ENCODE measurements at regions not wholly inside any gene's neighbourhood (a gene's known extent, or its start where the extent isn't known, plus 50 kb on each side); places are given as distances from the start of the nearest gene placed in this dataset.
"Not testable (repeated sequence)": the region's sequence is repeated elsewhere in the genome, so short reads cannot be mapped to it uniquely, and the experiment has no call there.

DNA sequence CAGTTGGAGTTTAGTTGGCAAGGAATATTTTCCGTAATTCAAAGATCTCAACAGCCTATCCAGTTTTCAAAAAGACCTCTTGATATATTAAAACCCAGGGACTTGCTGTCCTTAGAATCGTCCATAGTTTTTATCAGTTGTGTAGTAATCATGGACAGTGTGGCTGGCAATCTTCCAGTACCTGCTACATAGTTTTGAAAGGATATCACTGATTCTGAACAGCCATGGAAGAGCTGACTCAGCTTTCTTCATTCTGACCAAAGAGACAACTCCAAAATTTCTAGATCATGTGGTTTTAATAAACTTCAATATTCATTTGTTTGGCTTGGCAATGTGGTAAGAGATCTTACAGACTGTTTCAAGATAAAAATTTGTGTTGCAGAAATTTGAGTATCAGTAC, 616.7 kb downstream of the TDRD15 start:
- DNase-seq: no peak

DNA sequence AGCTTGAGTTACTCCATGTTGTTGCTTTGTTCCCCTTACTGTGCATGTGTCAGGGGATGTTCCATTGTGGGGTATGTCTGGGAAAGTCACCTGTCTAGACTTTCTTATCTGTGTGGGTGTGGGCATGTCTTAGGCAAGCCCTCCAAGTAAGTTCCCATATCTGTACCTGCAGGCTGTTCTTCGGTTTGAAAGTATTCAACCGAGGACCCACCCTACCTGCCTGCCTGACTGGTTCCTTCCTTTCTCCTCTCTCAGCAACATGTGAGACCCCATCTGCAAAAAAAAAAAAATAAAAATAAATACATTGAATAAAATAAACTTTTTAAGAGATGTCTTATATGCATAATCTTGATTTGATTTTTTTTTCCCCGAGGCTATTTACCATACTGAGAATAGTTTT, 622.7 kb downstream of the TDRD15 start:
- no peak for DNase-seq

DNA sequence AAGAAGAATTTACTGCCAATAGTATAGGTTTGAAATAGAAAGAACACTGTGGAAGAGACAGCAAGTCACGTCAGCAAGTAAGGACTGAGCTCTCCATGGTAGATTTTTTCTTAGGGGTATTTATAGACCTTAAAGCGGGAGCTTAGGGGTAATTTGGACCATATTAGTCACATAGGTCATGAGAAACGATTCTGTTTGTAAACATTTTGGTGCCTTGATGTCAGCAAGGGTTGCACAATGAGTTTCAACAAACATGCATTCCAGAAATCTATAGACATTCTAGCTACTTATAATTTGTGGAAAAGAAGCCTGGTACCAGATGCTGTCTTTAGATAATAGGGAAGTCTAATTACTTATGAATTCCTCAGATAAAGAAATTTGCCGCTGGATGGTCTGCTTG, 624.7 kb downstream of the TDRD15 start:
- DNase-seq: no peak

DNA sequence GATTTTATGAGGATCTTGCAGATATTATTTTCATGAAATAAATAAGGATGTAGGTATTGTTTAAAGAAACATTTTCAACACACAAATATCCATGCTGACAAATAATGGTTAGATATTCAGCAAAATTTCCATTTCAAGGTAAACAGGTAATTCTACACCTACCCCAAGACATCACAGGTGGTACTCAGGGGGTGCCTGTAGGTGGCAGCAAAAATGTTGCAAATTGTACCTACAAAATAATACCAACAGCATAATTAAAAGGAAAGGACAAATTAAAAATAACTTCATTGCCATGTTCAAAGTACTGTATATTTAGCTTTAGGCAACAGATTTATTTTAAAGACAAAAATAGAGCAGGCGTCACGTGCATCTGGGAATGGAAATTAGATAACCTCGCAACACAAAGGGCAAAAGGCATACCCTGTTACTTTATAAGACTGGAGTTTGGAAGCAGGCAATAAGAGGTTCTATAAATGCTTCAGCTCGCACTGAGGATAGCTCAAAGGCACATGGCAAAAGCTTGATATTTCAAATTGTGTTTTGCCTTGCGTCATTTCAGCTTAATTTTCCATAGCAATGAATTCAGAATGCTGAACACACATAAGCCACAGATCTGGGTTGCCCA, 630.5 kb downstream of the TDRD15 start:
- no peak for DNase-seq

DNA sequence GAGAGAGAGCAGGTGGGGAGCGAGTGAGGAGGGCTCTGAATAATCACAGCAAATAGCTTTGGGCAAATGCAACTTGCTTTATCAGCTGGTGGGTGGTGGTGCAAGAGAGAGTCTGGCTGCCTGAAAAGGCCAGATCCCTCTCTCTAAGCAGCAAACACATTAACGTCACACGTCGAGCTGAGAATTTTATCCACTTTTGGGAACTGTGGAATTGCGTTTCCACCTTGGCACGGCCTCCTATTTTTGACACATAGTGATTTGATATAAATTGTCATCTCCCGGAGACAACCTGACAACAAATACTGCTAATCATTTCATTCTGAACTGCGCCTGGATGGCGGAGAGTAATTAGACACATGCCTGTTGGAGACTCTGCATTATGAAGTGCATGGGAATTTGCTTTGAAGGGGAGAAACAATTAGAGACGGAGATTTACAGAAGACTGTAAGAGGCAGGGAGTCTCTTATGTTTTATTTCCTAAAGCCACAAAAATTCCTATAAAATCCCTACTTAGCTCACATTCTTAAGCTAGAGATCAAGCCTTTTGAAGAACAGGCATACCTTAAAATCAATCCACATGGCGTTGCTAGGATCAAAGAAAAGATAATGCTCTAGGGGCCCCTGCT, 634.1 kb downstream of the TDRD15 start:
- DNase-seq: no peak

DNA sequence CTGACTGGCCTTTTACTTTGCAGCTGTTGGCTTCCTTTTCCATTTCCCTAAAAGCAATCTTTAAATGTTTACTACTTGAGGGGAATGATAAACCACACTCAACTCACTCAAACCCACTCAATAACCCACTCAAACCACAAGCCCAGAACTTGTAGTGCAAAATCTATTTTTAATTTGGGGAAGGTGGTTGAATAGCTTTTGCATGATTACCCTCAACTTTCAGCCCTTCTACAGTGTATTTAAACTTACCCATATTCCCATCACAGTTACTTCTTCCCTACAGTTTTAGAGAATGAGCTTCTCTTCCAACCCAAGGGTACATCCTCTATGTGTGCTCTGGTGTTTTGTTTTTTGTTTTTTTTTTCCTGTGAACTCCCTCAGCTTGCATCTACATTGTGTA, 636.1 kb downstream of the TDRD15 start:
- DNase-seq: no peak

DNA sequence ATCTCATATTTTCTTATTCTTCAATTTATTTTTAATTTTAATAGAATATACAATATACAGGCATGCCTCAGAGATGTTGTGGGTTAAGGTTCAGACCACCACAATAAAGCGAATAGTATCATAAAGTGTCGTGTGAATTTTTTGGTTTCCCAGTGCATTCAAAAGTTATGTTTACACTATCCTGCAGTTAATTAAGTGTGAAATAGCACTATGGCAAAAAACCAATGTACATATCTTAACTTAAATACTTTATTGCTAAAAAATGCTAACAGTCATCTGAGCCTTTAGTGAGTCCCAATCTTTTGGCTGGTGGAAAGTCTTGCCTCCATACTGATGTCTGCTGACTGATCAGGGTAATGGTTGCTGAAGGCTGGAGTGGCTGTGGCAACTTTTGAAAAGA, 637.6 kb downstream of the TDRD15 start:
- DNase-seq: no peak

DNA sequence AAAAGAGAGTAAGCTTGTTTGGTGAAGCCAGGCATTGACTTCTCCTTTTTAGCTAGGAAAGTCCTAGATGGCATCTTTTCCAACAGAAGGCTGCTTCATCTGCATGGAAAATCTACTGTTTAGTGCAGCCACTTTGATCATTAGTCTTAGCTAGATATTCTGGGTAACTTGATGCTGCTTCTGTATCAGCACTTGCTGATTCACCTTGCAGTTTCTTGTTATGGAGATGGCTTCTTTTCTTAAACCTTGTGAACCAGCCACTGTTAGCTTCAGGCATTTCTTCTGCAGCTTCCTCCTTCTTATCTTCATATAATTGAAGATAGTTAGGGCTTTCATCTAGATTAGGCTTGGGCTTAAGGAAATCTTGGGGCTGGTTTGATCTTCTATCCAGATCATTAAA, 639.7 kb downstream of the TDRD15 start:
- DNase-seq: no peak

DNA sequence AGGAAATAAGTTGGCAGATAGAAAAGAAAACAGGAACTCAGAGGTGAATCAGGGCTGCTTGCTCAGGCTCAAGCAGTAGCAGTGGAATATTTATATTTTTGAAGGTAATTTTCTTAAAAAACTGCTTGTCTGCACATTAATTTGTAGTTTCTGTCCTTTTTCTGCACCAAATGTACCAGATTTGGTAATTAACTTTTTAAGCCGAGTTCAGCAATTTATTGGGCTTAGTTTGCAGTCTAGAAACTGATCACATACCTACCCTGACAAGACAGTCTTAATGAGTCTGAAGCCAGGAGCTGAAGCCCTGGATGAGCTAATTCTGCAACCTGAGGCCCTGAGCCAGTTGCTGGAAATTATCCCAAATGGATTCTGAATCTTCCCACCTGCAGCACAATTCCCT, 647.0 kb downstream of the TDRD15 start:
- no peak for DNase-seq

DNA sequence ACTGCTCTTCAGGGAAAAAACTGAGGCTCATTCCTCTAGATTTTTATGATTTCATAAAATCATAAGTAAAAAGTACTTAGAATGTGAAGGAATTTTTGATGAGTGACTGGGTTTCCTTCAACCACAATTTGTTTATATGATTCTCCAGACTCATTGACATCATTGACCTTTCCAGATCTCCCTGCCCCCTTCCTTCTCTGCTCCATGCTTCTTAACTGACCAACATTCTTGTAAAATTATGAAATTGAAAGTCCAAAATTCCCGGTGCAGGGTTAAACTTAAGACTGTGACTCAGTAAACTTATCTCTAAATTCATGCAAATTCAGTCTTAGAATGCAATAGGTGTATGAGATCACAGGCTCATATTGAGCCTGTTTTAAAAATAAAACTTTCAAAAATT, 648.9 kb downstream of the TDRD15 start:
- DNase-seq: no peak

DNA sequence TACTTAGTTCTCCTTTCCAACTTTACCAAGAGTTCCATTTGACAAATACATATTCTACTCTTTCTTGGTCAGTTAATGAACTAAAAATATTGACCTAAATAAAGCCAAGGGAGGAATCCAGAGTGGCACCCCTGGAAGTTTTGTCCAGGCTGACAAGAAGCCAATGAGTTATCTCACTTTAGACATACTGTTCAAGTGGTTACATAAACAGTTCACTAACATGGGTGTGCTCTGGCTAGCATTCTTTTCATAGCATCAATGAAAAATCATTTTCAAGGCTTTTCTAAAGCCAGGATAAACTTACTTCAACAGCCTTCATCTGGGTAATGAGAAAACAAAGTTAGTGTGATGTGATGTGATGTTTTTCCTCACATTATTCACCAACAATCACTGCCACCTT, 649.4 kb downstream of the TDRD15 start:
- no peak for DNase-seq

DNA sequence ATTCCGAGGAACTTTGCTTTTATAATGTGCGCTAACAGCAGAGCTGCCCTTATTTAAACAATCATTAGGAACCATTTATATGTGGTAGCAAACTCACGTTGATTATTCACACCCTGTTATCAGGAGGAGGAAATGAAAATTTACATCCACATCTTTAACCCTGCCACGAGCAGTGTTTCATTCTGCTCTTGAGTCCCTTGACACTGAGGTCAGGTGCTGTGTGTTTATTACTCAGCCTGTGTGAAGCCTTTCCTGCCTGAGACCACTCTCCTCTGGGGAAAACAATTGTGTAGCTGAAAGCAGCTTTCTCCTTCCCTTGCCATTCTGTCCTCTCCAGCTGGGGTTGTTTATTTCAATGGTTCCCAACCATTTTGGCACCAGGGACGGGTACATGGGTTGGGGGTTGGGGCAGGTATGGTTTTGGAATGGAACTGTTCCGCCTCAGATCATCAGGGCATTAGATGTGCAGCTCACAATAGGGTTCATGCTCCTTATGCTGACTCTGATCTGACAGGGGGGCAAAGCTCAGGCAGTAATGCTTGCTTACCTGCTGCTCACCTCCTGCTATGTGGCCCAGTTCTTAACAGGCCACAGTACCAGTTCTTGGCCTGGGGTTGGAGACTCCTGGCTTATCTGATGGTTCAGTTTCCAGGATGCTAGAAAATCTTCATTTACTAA, 651.1 kb downstream of the TDRD15 start:
- no peak for DNase-seq

DNA sequence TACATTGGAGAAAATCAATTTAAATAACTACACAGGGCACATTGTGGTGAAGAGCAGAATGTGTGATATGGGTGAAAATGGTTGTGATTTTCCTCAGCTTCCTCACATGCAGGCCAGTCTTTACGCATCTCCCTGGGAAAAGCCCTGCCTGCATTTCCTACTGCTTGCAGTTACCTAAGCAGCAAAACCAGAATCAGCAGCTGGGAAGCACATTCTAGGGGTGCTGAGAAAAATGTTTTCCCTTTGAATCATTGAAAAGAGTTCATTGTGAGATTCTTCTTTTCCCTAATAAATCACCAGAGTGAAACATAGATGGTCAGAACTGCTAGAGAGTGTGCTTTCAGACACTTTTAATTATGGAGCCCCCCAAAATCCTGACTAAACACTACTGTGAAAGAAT, 656.0 kb downstream of the TDRD15 start:
- no peak for DNase-seq

DNA sequence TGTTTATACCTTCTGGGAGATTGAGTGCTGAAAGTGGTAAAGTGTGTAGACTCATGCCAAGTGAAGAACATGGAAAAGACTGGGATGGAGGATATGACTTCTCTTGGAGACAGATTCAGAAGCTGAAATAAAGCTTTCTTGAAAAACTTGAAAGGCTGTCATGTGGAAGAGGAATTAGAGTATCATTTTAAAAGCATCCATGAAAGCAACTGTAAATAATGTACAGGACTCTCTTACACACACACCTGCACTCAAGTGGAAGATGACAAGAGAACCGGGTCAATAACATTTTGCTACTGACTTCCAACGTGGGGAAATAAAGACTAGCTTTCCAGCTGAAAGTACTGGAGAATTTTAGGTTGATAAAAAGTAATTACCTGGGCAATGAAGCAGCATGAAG, 658.2 kb downstream of the TDRD15 start:
- DNase-seq: no peak

DNA sequence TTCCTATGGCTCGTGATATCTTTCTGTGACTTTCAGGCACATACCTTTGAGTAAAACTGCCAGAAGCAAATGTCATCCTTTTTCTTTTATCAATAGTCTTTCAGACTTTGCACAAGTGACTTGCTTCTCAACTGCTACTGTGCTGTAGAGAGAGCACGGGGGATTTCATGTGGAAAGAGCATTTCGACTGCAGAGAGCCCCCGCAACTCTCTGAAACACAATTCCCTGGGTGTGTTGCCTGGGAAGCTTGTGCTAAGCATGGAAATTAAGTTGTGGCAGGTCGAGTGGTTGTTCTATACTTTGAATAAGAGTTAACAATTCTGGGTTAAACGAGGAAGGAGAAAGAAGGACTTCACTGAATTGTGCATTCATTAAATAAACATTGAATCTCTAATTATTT, 659.1 kb downstream of the TDRD15 start:
- DNase-seq: no peak

DNA sequence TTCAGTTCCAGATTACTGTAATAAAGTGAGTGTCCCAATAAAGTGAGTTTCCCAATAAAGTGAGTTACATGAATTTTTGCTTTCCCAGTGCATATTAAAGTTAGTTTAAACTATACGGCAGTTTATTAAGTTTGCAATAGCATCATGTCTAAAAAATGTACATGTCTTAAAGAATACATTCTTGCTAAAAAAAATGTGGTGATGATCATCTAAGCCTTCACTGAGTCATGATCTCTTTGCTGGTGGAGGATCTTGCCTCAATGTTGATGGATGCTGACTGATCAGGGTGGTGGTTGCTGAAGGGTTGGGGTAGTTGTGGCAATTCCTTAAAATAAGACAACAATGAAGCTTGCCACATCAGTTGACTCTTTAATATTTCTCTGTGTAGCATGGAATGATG, 664.2 kb downstream of the TDRD15 start:
- DNase-seq: no peak

DNA sequence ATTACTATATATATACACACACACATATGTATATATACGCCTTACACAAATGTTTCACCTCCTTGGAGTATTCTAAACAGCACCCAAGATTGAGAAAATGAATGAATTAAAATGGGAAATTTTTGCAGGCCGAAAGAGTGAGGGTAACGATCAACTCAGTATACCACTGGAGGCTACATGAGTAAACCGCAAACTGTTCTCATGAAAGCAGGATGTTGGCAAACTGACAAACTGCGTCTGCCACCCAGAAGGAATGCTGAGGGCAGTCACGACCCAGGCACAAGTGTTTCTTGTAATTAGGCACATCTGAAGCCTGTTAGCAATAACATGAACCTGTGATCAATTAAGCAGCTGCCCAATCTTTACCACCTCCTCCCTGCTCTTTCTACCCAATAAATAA, 666.5 kb downstream of the TDRD15 start:
- DNase-seq: not testable (repeated sequence)

DNA sequence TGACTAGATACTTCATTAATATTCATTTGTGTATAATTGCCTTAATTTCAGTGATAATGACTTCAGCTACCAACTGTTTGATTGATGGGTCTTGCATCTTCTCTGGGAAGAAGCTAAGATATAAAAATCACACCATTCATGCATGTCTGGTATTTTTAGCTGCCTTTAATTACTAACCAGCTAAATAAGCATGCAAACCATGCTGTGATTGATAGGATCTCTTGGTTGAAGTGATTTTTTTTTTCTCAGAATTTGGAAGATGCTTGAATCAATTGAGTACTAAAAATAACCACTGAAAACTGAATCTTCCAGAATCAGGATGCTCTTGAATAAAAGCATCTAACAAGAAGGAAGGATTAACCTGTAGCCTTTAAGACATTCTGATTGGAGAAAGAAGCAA, 668.8 kb downstream of the TDRD15 start:
- DNase-seq: no peak

DNA sequence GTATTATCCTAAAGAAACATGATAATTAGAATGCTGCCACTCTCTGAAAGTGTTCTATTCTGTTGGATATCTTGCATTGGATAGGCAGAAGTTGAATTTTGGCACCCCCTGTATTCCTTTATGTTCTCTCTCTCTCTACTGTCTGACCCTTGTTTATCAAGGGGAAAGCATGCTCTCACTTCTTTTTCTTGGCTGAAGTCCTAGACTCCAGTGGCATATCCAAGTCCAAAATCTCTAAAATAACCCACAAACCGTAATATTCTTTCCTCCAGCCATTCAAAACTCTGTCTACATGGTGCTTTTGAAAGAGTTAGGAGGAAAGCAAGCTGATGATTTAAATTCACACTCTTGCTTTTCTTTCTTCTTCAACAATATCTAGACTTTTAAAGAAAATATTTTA, 669.7 kb downstream of the TDRD15 start:
- DNase-seq: no peak

DNA sequence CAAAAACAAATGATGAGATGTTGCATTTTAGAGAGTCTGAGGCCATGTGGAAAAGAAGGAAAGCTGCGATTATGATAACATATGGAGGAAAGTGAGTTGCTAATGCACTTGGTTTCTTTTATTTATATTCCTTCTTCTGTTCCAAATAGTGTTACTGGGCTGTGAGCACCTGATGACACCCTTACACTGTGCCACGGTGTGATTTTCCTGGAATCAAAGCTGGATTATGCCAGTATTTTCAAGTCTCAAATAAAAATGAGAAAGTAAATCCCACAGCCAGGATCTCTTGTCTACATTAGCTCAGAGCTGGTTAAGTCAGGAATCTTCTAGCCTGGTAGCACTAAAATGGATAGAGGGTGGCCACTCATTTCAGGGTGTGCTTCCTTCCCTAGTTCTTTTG, 670.8 kb downstream of the TDRD15 start:
- no peak for DNase-seq

DNA sequence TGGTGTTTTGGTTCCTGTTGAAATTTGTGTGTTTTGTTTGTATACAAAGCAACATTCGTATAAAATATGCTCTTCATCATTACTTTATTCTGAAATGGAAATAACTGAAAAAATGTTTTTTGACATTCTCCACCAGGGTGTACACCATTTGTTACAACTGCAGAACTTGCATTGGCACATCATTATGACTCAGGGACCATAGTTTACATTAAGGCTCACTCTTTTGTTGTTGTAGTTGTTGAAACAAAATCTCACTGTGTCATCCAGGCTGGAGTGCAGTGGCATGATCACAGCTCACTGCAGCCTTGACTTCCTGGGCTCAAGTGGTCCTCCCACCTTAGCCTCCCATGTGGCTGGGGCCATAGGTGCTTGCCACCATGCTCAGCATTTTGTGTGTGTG, 676.6 kb downstream of the TDRD15 start:
- no peak for DNase-seq

DNA sequence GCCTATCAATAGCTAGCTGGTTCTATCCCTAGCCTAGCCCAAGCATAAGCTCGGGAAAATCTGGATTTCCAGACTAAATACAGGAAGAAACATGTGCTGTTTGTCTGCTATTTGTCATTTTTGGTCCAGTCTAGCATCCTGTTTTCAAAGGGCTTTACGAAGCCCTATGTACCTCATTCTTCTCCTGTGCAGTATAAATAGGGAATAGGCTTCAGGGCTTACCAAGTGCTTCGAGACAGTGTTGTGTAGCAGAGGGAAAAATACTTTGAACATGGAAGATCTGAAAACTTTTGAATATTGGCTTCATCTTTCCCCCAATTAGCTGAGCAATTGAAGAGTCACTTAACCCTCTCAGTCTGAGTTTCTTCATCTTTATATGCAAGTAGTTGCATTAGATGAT, 679.8 kb downstream of the TDRD15 start:
- no peak for DNase-seq

DNA sequence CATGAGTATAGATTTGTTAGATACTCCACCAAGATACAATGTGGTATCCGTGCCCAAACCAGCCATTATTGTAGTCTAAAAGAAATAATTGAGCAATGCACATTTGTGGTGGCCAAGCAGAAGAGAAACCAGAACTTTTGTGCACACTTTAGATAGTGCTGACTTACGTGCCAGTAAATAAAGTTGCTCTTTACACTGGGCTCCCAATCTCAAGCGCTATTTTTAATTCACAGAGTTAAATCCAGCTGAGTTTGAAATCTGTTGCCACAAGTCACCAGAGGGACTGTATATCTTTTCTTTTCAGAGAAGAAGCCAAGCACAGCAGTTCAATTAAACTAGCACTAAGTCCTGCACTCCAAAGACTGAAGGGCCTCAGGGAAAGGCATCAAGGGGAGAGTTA, 680.4 kb downstream of the TDRD15 start:
- DNase-seq: no peak

DNA sequence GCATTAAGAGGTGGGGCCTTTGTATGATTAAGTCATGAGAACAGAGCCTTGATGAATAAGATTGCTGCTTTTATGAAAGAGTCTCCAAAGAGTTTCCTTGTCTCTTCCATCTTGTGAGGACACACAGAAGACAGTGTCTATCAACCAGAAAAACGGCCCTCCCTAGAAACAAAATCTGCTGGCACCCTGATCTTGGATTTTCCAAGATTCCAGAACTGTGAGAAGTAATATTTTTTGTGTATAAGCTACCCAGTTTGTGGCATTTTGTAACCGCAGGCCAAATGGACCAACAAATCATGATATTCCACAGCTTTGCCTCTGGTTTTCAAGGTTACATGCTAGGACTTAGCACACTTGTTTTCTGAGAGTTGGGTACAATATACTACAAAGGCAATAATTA, 687.8 kb downstream of the TDRD15 start:
- DNase-seq: no peak

DNA sequence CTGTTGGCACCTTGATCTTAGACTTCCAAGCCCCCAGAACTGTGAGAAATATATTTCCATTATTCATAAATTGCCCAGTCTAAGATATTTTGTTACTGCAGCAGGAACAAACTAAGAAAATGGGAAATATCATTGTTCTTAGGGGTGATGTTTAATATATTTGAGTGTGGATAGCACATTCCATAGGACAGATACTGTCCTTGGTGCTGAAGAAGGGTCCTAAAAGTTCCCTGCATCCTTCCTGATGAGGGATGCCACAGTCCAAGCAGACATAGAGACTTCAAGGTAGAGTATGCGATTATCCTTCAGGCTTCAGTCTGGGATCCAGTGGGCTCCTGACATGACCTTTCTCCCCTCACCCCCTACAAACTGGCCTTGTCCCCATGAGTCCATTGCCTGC, 689.0 kb downstream of the TDRD15 start:
- DNase-seq: no peak
